H9 (cell line): ENCODE measurements at regions not wholly inside any gene's neighbourhood (a gene's known extent, or its start where the extent isn't known, plus 50 kb on each side); places are given as distances from the start of the nearest gene placed in this dataset.

ENCODE experiments used
- DNase-seq: peaks from one replicate; pipeline ENCODE4 v3.0.0-alpha.2; 2017
- H2AFZ ChIP-seq: one replicate; pipeline ENCODE4 v1.6.1; 2013; ENCODE audit warnings: mild to moderate bottlenecking, low read length, control low read depth, moderate library complexity
- H2AK5ac ChIP-seq: 2 replicates; pipeline ENCODE4 v1.6.1; 2013; ENCODE audit warnings: low read length, control low read depth, mixed read lengths; ENCODE audit not compliant: insufficient read length
- H2BK120ac ChIP-seq: one replicate; pipeline ENCODE4 v1.6.1; 2013; ENCODE audit warnings: low read depth, mild to moderate bottlenecking, low read length, control low read depth, inconsistent platforms; ENCODE audit not compliant: poor library complexity, severe bottlenecking
- H2BK12ac ChIP-seq: 2 replicates; pipeline ENCODE4 v1.6.1; 2013; ENCODE audit warnings: low read length, control low read depth, mixed read lengths, low read depth; ENCODE audit not compliant: insufficient read length
- H2BK15ac ChIP-seq: 2 replicates; pipeline ENCODE4 v1.6.1; 2013; ENCODE audit warnings: low read depth, low read length, control low read depth
- H2BK20ac ChIP-seq: one replicate; pipeline ENCODE4 v1.6.1; 2013; ENCODE audit warnings: low read depth, mild to moderate bottlenecking, low read length, control low read depth, inconsistent platforms; ENCODE audit not compliant: poor library complexity, severe bottlenecking
- H2BK5ac ChIP-seq: 2 replicates; pipeline ENCODE4 v1.6.1; 2013; ENCODE audit warnings: low read length, control low read depth, mixed read lengths; ENCODE audit not compliant: insufficient read length
- H3K14ac ChIP-seq: 2 replicates; pipeline ENCODE4 v1.6.1; 2013; ENCODE audit warnings: low read length, control low read depth; ENCODE audit not compliant: insufficient read depth
- H3K18ac ChIP-seq: 2 replicates; pipeline ENCODE4 v1.6.1; 2013; ENCODE audit warnings: low read depth, mild to moderate bottlenecking, mixed read lengths, low read length, control low read depth; ENCODE audit not compliant: insufficient read length
- H3K23ac ChIP-seq: 2 replicates; pipeline ENCODE4 v1.6.1; 2013; ENCODE audit warnings: low read length, control low read depth, mixed read lengths, low read depth; ENCODE audit not compliant: insufficient read length
- H3K23me2 ChIP-seq: 2 replicates; pipeline ENCODE4 v1.6.1; 2013; ENCODE audit warnings: low read depth, mild to moderate bottlenecking, mixed read lengths, low read length, control low read depth; ENCODE audit not compliant: insufficient read length, poor library complexity, severe bottlenecking
- H3K27ac ChIP-seq: 2 replicates; pipeline ENCODE4 v1.5.1; 2013; ENCODE audit warnings: low read length, control low read depth, mixed read lengths, low read depth; ENCODE audit not compliant: insufficient read length
- H3K27me3 ChIP-seq: 2 replicates; pipeline ENCODE4 v1.6.1; 2013; ENCODE audit warnings: low read length, control low read depth, inconsistent platforms; ENCODE audit not compliant: insufficient read depth
- H3K4ac ChIP-seq: 2 replicates; pipeline ENCODE4 v1.6.1; 2013; ENCODE audit warnings: low read depth, mild to moderate bottlenecking, control low read depth, inconsistent platforms, low read length, moderate library complexity
- H3K4me1 ChIP-seq: 2 replicates; pipeline ENCODE4 v1.6.1; 2013; ENCODE audit warnings: low read length, control low read depth, inconsistent platforms; ENCODE audit not compliant: insufficient read depth
- H3K4me2 ChIP-seq: 2 replicates; pipeline ENCODE4 v1.6.1; 2013; ENCODE audit warnings: low read length, control low read depth, mixed read lengths; ENCODE audit not compliant: insufficient read length, insufficient read depth
- H3K56ac ChIP-seq: 2 replicates; pipeline ENCODE4 v1.6.1; 2013; ENCODE audit warnings: low read depth, mild to moderate bottlenecking, mixed read lengths, low read length, control low read depth; ENCODE audit not compliant: insufficient read length
- H3K79me1 ChIP-seq: 2 replicates; pipeline ENCODE4 v1.6.1; 2013; ENCODE audit warnings: low read depth, mild to moderate bottlenecking, moderate library complexity, low read length, control low read depth, inconsistent platforms; ENCODE audit not compliant: insufficient read depth, poor library complexity, severe bottlenecking
- H3K79me2 ChIP-seq: 2 replicates; pipeline ENCODE4 v1.6.1; 2013; ENCODE audit warnings: low read length, control low read depth, inconsistent platforms; ENCODE audit not compliant: insufficient read depth
- H3K9ac ChIP-seq: 2 replicates; pipeline ENCODE4 v1.6.1; 2013; ENCODE audit warnings: low read length, control low read depth, mixed read lengths; ENCODE audit not compliant: insufficient read length; ENCODE audit errors: extremely low read depth
- H3K9me3 ChIP-seq: one replicate; pipeline ENCODE4 v1.6.1; 2013; ENCODE audit warnings: low read depth, low read length, inconsistent platforms; ENCODE audit not compliant: control insufficient read depth
- H3T11ph ChIP-seq: one replicate; pipeline ENCODE4 v1.6.1; 2013; ENCODE audit warnings: mild to moderate bottlenecking, low read length, control low read depth, inconsistent platforms
- H4K20me1 ChIP-seq: one replicate; pipeline ENCODE4 v1.6.1; 2013; ENCODE audit not compliant: control insufficient read depth, insufficient read length, insufficient read depth
- H4K5ac ChIP-seq: 2 replicates; pipeline ENCODE4 v1.6.1; 2013; ENCODE audit warnings: low read depth, mild to moderate bottlenecking, mixed read lengths, low read length, control low read depth; ENCODE audit not compliant: insufficient read length
- H4K8ac ChIP-seq: replicated peaks from 2 replicates; pipeline ENCODE4 v1.6.1; 2013; ENCODE audit warnings: low read length, control low read depth, mixed read lengths, low read depth; ENCODE audit not compliant: insufficient read length
- H4K91ac ChIP-seq: 2 replicates; pipeline ENCODE4 v1.6.1; 2013; ENCODE audit warnings: low read depth, mild to moderate bottlenecking, moderate library complexity, mixed read lengths, low read length, control low read depth; ENCODE audit not compliant: insufficient read length
- H3K27ac Mint-ChIP-seq, 3 experiments: 2 replicates in 2 of 3; 3 replicates in 1 of 3; pipeline ENCODE4 v1.8.0; 2020 to 2021; ENCODE audit warnings: mixed read lengths in 3 of 3, mild to moderate bottlenecking in 1 of 3, moderate library complexity in 1 of 3
- H3K27me3 Mint-ChIP-seq: 2 replicates; pipeline ENCODE4 v1.8.0; 2021; ENCODE audit warnings: low read depth, mild to moderate bottlenecking, moderate library complexity, mixed read lengths
- H3K36me3 Mint-ChIP-seq, 3 experiments: 2 replicates in 2 of 3; 3 replicates in 1 of 3; pipeline ENCODE4 v1.8.0; 2020 to 2021; ENCODE audit warnings: low read depth in 3 of 3, mixed read lengths in 3 of 3; ENCODE audit not compliant: insufficient read depth in 1 of 3
- H3K4me1 Mint-ChIP-seq, 2 experiments: 2 replicates each; pipeline ENCODE4 v1.8.0; 2020; ENCODE audit warnings: mixed read lengths in 2 of 2
- H3K4me3 Mint-ChIP-seq, 2 experiments: 2 replicates in 1 of 2; 3 replicates in 1 of 2; pipeline ENCODE4 v1.8.0; 2020 to 2021; ENCODE audit warnings: mild to moderate bottlenecking in 2 of 2, mixed read lengths in 2 of 2, moderate library complexity in 1 of 2
- H3K9me3 Mint-ChIP-seq, 2 experiments: 2 replicates in 1 of 2; 3 replicates in 1 of 2; pipeline ENCODE4 v1.8.0; 2020; ENCODE audit warnings: mild to moderate bottlenecking in 2 of 2, mixed read lengths in 2 of 2, moderate library complexity in 1 of 2
- WGBS: extraction: QIAGEN DNeasy Blood & Tissue Kit; methylation state at CpG from one replicate; pipeline ENCODE4 v1.1.7; 2013; ENCODE audit warnings: missing lambda C conversion rate, low lambda C conversion rate, mixed read lengths; ENCODE audit not compliant: insufficient read length; ENCODE audit errors: extremely low coverage; 5-methylcytosine and 5-hydroxymethylcytosine counted together
- TF ChIP-seq, protein P1 (sequence below): fragments of 200-600 bp; sonication (generic); conservative IDR thresholded peaks from 3 replicates; pipeline ENCODE4 v1.8.0; 2021; ENCODE audit warnings: antibody characterized with exemption, mild to moderate bottlenecking

GRCh38 chr7:69108097-69108496 lies 490.2 kb upstream of the AUTS2 start:
- Histone ChIP-seq H3K4me1 (peaks cover 22% of the 10 kb centered on the region), H3K4me2 (no peak overlapping the region), H2BK20ac (no peak overlapping the region), H3K27ac (no peak overlapping the region), H4K5ac (no peak overlapping the region), H4K91ac (no peak overlapping the region), H2BK120ac (no peak overlapping the region), H2BK12ac (no peak overlapping the region), H2AFZ (no peak overlapping the region), H4K8ac (no peak overlapping the region), H3K27me3 (no peaks in the 10 kb centered on the region), H3K18ac (no peak overlapping the region), H2BK5ac (no peak overlapping the region), H3K23ac (no peak overlapping the region), H3K23me2 (no peaks in the 10 kb centered on the region), H3T11ph (no peak overlapping the region), H2BK15ac (no peak overlapping the region), H4K20me1 (no peaks in the 10 kb centered on the region), H3K56ac (no peak overlapping the region), H2AK5ac (no peak overlapping the region), H3K9me3 (no peaks in the 10 kb centered on the region), H3K14ac (no peak overlapping the region), H3K9ac (no peak overlapping the region), H3K79me1 (no peaks in the 10 kb centered on the region), H3K4ac (no peak overlapping the region), H3K79me2 (no peaks in the 10 kb centered on the region)
- H3K27ac Mint-ChIP-seq = peak overlapping the region in 1 of 3 experiments; percentile 81; a peak in 3 of 7 replicates
- H3K36me3 Mint-ChIP-seq = peaks cover 0 to 3% (median 0%) of the 10 kb centered on the region in 3 experiments; a peak in 2 of 7 replicates
- TF ChIP-seq, protein P1, sequence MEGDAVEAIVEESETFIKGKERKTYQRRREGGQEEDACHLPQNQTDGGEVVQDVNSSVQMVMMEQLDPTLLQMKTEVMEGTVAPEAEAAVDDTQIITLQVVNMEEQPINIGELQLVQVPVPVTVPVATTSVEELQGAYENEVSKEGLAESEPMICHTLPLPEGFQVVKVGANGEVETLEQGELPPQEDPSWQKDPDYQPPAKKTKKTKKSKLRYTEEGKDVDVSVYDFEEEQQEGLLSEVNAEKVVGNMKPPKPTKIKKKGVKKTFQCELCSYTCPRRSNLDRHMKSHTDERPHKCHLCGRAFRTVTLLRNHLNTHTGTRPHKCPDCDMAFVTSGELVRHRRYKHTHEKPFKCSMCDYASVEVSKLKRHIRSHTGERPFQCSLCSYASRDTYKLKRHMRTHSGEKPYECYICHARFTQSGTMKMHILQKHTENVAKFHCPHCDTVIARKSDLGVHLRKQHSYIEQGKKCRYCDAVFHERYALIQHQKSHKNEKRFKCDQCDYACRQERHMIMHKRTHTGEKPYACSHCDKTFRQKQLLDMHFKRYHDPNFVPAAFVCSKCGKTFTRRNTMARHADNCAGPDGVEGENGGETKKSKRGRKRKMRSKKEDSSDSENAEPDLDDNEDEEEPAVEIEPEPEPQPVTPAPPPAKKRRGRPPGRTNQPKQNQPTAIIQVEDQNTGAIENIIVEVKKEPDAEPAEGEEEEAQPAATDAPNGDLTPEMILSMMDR = no peak
- peaks cover 56 to 57% of the 10 kb centered on the region in 2 experiments for H3K4me1 Mint-ChIP-seq
- H3K27me3 Mint-ChIP-seq = peaks cover 21% of the 10 kb centered on the region
- no peaks in the 10 kb centered on the region for H3K9me3 Mint-ChIP-seq
- DNase-seq = no peak
- no peak overlapping the region; a peak in 1 of 5 replicates for H3K4me3 Mint-ChIP-seq
- WGBS = no CpG with 5 or more reads among the region's 10 CpGs
